GM12872 (cell line): ENCODE measurements at regions not wholly inside any gene's neighbourhood (a gene's known extent, or its start where the extent isn't known, plus 50 kb on each side); places are given as distances from the start of the nearest gene placed in this dataset.
A peak's percentile ranks its signal among the peaks of the same experiment; 100 is the strongest.

Experiments used
- CTCF ChIP-seq: IDR thresholded peaks from 3 replicates; pipeline ENCODE4 v1.5.1; 2011; ENCODE audit warnings: low read depth, mild to moderate bottlenecking, low read length, moderate library complexity; ENCODE audit not compliant: insufficient read depth

DNA sequence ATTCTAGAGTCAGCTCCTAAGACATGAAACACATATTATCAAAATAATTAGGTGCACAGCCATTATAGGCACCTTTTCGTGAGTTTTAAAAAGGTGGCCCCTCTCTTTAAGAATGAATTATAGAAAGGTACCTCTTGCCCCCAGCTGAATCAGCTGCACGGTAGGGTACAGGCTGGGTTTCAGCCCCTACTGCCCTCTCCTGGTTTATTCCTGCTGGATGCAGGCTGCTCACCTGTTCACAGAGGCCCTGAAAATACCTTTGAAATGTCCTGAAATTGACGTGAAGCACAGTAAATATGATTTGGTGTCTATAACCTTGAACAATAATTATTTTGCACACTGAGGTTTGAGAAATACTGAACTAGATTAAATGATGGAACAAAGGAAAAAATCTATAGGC lies 504.8 kb upstream of the SGCD start:
- TF ChIP-seq CTCF, result no peak

DNA sequence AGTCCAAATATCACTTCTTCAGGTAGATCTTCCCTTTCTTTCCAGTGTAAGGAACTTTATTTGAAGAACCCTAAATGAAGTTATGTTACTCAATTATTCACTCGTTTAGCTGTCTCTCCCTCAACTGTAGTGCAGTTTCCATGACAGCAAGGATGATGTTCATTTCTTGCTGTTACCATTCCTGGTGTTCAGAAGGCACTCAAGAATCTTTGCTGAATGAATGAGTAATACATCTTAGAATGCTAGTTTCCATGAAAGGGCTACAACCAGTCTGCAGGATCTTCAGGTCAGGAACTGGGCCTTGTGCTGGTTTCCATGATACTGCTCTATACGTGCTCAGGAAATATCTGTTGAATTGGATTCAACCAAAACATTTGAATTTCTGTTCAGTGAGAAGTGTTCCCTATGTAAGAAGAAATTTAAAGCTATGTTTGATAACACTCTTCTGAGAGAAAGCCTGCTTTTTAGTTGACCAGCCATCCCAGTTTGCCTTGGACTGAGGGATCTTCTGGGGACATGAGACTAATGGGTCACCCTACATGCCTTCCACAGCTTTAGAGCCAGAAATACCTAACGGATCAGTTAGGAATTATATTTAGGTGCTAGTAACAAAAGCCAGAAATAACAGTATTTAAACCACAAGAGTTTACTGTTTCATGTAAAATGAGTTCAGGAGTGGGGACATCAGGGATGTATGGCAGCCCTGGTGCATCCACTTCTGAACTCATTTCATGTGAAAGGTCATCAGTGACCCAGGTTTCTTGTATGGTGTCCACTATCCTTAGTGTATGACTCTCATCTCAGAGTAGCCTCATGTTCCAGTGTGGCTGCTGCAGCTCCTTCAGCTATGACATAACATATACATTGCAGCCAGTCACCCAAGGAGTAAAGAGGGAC lies 500.1 kb upstream of the SGCD start:
- no peak for TF ChIP-seq CTCF

- no peak for TF ChIP-seq CTCF
These were observed 499.0 kb upstream of the SGCD start for GRCh38 chr5:155827949-155828348.

DNA sequence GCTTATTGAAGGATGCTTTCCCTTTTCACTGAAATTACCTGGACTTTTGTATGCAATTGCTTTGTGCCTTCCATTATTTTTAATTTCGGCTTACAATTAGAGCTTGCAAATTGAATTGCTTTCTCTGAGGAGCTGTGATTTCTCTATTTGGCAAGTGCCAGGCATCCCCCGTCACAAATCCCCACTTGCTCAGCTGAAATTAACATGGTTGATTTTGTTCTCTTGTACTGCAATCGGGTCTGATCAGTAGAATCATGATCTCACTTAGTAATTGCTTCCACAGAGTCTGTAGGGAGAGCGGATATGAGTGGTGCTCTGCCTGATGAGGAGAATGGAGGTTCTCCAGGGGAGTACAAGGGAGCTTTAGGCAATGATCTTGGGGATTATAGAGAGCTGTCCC lies 495.5 kb upstream of the SGCD start:
- TF ChIP-seq CTCF, result no peak

- 0 out of 3 replicates have a peak, but pooled peaks have one; percentile 10 for TF ChIP-seq CTCF
These were observed 493.7 kb upstream of the SGCD start for GRCh38 chr5:155833287-155833686.

GRCh38 chr5:155834271-155834975 lies 492.5 kb upstream of the SGCD start:
- TF ChIP-seq CTCF, result no peak

- no peak for TF ChIP-seq CTCF
These were observed 490.7 kb upstream of the SGCD start for GRCh38 chr5:155836089-155836803.
